Stimulated activated CD4-positive, alpha-beta T cell treated with anti-CD3 and anti-CD28 coated beads, Interleukin-2, amount 100 ng/mL, for 24 hours (primary cell): ENCODE measurements at regions not wholly inside any gene's neighbourhood (a gene's known extent, or its start where the extent isn't known, plus 50 kb on each side); places are given as distances from the start of the nearest gene placed in this dataset.

Experiments used
- DNase-seq, 2 donors: peaks; one replicate each; pipeline ENCODE4 v3.0.0-alpha.2; 2020

DNA sequence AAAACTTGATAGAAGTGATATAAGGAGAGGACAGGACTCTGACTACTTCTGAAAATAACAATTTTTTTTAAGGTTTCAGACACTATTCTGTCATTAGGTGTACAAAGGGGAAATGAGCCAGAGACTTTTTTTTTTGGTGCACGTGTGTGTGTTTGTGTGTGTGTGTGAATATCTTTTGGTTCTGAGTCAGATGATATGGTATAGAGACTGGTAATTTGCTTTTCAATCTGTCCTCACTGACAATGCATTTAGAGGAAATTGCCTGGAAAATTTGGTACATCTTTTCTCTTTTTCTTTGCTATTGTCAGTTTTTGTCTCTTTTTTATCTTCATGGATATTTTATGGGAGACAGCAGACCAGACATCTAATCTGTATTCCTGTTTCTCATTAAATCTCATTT lies 59.3 kb downstream of the DDIT4L start:
- DNase-seq, result no peak

- DNase-seq, result no peak
These were observed 59.8 kb downstream of the DDIT4L start for GRCh38 chr4:100130491-100130890.

- DNase-seq, result no peak
These were observed 60.5 kb downstream of the DDIT4L start for GRCh38 chr4:100129774-100130173.

- no peak for DNase-seq
These were observed 61.9 kb downstream of the DDIT4L start for GRCh38 chr4:100128338-100128737.

DNA sequence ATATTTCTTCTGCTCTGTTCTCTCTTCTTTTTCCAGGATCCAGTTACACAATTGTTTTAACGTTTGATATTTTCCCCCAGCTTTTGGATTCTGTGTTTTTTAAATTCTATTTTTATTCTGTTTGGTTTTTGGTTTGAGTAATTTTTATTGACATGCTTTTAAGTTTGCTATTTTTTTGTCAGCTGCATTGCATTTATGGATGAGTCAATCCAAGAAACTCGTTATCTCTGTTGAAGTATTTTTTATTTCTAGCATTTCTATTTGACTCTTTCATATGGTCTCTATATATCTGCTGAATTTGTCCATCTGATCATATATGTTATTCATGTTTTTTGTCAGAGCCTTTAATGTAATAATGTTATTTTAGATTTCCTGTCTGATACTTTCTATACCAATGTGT lies 65.6 kb downstream of the DDIT4L start:
- no peak for DNase-seq

DNA sequence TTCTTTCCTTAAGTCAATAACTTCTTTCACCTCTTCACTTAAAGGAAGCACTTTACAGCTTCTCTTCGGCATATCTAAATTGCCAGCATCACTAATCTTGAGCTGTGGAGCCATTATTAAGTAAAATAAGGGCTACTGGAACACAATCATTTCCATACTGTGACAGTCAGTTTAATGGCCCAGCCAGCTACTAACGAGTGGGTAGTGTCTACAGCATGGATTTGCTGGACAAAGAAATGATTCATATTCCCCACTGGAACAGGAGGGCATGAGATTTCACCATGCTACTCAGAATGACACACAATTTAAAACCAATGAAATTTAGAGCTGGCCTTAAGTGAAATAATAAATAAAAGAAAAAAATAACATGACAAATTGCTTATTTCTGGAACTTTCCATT lies 72.1 kb downstream of the DDIT4L start:
- no peak for DNase-seq

- DNase-seq, result no peak
These were observed 72.5 kb downstream of the DDIT4L start for GRCh38 chr4:100117750-100118149.

- DNase-seq, result no peak
These were observed 75.4 kb downstream of the DDIT4L start for GRCh38 chr4:100114909-100115308.

DNA sequence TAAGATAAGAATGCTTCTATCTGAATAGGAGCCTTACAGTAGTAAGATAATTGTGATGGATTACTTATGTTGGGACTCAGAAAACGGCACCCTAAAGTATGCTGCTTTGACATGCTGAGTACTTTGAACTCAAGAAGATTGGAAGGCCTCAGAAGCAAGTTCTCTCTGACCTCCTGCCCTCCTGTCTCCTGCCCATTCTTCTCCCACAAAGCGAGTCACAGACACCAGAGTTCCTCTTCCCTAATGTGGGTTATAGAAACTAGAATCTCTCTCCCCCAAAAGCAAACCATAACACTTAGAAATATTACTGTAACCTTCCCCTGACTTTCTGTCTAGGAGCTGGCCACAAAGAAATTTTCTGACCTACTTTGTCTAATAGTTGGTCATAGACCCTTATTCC lies 76.5 kb downstream of the DDIT4L start:
- no peak for DNase-seq

DNA sequence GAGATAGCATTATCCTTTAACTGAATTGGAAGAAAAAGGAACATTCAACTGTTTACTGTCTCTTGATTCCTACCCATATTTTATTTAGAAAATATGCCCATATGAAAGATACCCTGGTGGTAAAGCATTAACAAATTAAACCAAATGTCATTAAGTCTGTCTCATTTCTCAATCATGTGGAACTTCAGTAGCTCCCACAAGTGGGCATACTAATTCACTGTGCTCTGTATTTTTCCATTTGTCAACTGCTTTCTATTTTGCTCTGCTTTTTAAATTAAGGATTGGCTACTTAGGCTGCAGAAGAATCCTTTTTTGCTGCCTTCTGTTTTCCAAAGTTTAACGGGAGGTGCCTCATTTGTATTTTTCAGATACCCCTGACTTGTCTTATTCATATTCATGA lies 77.2 kb downstream of the DDIT4L start:
- DNase-seq, result no peak

DNA sequence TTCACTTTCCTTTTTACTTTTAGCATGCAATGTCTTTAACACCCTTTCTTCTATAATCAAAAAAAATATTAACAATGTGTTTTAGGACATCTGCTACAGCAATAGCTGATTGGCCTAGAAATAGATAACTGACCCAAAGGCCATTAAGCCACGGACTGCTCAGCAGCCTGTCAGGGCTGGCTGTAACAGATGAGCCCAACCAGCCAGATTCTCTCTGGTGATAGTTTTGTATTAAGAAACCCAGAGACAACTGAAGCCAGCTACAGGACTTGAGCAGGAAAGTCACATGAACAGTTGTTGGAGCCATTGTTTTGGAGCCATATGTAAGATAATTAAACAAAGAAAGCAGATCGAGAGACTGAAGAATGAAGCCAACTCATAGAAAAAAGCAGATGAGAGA lies 80.3 kb downstream of the DDIT4L start:
- DNase-seq, result no peak

DNA sequence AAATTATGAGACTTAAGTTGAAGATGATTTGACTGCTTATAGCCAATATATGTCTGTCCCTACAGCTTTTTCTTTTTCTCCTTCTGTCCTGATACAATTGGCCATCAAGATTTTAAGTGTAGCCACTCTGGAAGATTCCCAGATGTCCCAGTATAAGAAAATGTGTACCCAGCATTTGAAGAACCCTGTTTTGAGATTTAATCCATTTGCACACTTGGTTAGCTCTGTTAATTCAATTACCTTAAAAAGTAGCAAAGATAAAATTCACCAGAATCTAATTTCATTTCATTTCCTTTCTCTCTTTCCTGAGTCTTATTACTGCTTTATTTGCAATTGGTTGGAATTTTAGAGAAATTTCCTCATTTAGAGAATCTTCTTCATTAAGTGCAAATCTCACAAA lies 81.4 kb downstream of the DDIT4L start:
- no peak for DNase-seq

GRCh38 chr4:100106982-100107381 lies 83.3 kb downstream of the DDIT4L start:
- DNase-seq, result no peak

DNA sequence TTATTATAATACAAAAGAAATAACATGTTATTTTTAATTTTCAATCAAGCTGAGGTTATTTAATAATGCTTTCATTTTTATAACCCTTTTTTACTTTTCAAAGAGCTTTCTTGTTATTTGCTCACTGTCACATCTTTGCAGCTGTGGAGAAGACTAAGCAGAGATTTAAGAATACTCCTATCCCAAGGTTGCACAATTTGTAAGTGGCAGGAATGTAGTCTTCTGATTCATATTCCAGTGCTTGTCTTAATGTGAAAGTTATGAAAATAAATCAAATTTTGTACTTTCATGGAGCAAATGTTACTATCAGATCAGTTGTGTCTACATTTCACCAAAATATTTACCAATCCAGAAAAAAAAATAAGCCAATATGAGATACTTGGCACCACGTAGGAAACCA lies 86.6 kb downstream of the DDIT4L start:
- DNase-seq, result no peak

DNA sequence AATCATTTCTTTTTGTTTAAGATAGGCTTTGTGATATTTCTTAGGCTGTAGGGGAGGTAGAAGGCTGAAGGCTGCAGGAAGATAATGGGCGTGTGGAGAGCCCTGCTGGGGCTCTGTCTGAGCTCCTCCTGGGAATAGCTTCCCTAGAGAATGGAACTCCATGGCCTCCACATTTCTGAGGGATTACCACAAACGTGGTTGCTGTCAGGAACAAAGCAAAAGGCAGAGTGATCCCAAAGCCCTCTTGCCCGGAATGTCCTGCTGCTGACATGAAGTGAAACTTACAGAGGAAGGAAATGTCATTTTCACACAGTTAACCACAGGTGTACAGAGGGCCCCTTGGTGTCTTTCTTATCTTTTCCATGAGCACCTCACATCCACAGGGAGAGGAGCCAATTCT lies 89.3 kb downstream of the DDIT4L start:
- no peak for DNase-seq

DNA sequence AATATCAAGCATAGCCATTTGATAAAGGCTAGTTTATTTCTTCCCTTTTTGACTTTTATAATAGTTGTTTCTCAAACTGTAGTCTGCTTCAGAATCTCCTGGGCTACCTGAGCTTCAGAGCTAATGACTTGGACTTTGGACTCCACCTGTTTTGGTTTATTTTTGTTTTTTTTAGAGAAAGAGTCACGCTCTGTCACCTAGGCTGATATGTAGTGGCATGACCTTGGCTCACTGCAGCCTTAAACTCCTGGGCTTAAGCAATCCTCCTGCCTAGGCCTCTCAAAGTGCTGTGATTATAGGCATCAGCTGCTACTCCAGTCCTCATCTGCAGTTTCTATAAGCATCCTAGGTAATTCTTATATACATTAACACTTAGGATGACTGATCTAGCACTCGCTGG lies 90.5 kb downstream of the DDIT4L start:
- no peak for DNase-seq

DNA sequence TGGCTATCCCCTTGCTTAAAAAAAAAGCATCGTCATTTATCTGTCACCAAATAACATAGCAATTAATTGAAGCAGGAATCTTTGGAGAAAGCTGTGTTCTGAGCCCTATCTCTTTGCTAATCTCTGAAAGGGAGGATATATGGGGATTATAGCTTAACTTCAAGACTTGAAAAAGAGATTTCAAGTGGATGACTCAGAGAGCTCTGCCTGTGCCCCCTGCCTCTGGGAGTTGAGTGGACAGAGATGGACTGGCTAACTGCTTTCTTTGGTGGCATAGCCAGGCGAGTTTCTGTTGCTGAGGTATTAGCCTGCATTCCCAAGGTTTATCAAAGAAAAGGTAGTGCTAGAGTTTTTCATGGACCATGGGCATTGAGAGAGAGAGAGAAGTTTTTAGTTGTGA lies 91.6 kb downstream of the DDIT4L start:
- no peak for DNase-seq

- DNase-seq, result no peak
These were observed 92.2 kb downstream of the DDIT4L start for GRCh38 chr4:100098011-100098545.

GRCh38 chr4:100095729-100096595 lies 94.3 kb downstream of the DDIT4L start:
- DNase-seq, result peak; percentile 53 to 67

GRCh38 chr4:100093091-100093866 lies 97.0 kb downstream of the DDIT4L start:
- peak; percentile 78 to 84 for DNase-seq

DNA sequence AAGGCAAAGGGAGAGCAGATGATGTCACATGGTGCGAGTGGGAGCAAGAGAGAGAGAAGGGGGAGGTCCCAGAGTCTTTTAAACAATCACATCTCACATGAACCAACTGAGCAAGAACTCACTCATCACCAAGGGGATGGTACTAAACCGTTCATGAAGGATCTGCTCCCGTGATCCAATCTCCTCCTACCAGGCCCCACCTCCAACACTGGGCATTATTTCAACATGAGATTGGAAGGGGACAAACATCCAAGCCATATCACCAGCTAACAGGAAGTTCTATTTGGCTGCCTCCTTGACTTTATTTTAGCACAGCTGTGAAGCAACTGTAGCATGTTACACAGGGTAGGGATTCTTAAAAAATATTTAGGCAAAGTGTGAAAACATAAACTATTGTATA lies 102.5 kb downstream of the DDIT4L start:
- DNase-seq, result no peak

DNA sequence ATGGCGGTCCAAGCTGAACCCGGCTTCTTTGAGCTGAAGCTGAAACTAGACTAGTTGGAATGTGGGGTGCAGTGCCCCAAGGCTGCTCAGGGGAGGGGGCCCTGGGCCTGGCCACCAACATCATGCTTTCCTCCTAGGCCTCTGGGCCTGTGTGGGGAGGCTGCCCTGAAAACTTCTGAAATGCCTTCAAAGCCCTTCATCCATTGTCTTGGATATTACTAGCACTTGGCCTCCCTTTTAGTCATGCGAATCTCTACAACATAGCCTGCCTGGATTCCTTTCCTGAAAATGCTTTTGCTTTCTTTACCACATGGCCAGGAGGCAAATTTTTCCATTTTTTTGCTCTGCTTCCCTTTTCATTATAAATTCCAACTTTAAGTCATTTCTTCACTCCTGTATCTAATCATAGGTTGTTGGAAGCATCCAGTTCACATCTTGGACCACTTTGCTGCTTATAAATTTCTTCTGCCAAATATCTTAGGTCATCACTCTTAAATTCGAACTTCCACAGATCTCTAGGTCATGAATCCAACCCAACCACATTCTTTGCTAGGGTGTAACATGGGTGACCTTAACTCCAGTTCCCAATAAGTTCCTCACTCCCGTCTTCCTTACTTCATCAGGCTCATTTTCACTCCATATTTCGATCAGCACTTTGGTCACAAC lies 103.4 kb downstream of the DDIT4L start:
- no peak for DNase-seq

GRCh38 chr4:100084892-100085291 lies 105.4 kb downstream of the DDIT4L start:
- DNase-seq, result no peak

DNA sequence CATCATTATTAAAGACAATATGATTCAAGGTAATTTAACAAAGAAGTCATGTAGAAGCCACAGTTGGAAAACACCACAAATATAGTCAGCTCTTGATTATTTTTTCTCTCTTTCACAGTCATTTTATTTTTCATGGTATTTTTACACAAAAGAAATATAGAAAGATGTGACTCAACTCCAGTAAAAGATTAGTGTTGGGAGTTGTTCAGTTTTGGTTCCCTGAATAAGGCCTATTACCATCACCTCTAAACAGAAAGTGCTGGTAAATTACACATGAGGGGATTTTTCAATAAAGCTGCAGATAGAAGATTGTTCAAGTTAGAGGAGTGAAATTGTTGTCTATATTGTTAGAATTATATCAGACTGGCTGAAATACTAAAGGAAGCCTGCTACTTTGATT lies 107.0 kb downstream of the DDIT4L start:
- DNase-seq, result no peak
